ENCODE measurements at regions not wholly inside any gene's neighbourhood (a gene's known extent, or its start where the extent isn't known, plus 50 kb on each side); places are given as distances from the start of the nearest gene placed in this dataset.

GRCh38 chr7:12136523-12136922 is 74.6 kb upstream of the TMEM106B start:
- DNase-seq, result no peak

DNA sequence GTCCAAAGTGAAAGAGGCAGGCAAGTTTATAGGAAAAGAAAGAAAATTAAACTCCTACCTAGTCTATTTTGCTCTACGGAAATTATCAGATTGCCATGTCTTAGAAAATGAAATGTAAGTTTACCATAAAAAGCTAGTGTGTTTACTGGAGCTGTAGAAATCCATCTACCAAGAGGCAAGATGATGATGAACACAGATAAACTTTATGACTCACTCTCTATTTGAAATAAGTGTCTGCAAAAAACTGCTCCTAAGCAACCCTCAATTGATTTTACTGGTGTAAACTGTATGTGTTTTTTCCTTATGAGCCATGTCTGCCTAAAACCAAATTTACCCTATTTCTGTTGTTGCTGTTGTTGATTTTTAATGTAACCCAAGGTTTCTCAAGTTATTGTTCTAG is 73.8 kb upstream of the TMEM106B start:
- no peak for DNase-seq

DNA sequence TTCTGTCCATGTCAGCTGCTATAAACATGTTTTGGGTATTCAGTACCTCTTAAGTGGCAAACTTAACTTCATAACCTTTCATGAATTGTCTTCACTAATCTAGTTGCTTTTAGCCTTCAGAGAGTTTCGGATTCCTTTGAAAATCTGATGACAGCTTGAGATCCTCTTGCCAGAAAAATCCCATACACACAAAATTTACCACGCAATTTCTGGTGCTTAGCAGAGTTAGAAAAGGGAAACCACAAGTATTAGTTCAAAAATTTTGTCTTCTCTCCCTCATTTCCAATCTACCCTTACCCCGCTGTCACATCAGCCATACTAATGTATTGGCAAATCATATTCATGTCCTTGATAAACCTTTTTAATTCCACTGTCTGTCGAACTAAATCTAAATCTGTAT is 72.7 kb upstream of the TMEM106B start:
- DNase-seq, result no peak

- DNase-seq, result no peak
Observed at GRCh38 chr7:12139416-12139815, 71.7 kb upstream of the TMEM106B start.

GRCh38 chr7:12146813-12147212 is 64.3 kb upstream of the TMEM106B start:
- no peak for DNase-seq

DNA sequence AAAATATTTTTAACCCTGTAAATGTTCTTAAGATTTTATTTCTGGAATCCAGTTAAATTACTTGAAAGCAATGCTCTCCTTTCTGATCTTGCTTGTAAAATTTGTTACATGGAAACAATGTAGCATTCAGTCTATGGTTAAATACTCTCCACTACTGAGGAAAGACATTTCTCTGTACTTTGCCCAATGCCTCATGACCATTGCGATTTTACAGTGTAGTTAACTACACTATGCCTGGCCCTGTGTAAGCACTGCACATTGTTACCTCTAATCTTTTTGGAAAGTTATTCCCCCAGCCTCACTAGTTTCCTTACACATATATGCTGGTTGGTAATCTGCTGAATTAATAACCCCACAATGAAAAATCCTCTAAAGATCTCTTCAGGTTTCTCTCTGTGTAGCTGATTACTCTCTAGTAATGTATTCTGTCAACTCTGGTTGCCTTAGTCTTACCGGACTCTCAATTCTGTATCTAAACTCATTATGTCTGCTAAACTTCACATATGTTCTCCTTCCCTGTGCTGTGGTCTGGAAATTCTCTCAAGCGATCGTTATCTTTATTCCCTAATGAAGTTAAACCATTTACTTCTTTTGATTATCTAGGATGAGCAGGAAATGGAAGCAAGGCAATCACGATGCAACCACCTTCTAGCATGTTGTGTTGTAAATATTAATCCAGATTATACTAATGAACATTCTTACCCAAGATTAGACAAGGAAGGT is 58.7 kb upstream of the TMEM106B start:
- no peak for DNase-seq

DNA sequence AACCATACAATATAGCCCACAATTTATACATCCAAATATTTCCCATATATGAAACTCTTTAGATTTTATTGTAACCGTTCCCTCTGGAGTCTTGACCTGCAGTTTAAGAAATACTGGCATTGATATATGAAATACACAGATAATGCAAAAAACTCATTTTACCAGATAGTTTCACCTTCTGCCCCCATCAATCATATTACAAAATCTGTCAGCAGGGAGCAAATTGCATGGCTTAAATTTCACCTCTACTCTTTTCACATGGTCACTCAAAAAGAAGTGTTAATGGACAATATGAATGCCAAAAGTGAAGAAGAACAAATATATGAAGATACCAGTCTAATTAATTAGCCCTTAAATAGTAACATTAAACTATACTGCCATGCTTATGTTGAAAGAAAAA is 57.0 kb upstream of the TMEM106B start:
- DNase-seq, result no peak

- DNase-seq, result no peak
Observed at GRCh38 chr7:12157517-12157916, 53.6 kb upstream of the TMEM106B start.

DNA sequence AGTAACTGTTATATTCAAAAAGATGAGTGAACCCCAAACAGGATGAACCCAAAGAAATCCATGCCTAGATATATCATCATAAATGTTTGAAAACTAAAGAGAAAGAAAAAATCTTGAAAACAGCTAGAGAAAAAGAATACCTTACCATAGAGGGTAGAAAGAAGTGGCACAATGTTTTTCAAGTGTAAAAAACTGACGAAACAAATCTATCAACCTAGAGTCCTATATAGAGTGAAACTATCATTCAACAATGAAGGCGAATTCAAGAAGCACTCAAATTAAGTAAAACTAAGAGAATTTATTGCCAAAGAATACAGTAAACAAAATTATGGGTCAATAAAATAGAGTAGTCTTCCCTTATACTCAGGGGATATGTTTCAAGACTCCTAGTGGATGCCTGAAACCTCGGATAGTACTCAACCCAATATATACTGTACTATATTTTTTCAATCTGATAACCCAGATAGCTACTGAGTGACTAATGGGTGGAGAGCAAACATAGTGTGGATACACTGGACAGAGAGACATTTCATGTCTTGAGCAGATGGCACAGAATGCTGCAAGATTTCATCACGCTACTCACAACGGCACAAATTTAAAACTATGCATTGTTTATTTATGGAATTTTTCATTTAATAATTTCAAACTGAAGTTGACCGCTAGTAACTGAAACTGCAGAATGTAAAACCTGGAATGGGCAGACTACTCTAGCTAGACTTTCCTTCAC is 52.6 kb upstream of the TMEM106B start:
- no peak for DNase-seq

GRCh38 chr7:12161146-12161545 is 49.9 kb upstream of the TMEM106B start:
- no peak for DNase-seq
